Neuron (in vitro differentiated cells): ENCODE measurements at regions not wholly inside any gene's neighbourhood (a gene's known extent, or its start where the extent isn't known, plus 50 kb on each side); places are given as distances from the start of the nearest gene placed in this dataset.

Source experiments
- H2AFZ ChIP-seq: one replicate; pipeline ENCODE4 v1.6.1; 2013; ENCODE audit warnings: low read depth, mild to moderate bottlenecking, inconsistent platforms, low read length, moderate library complexity
- H3K27me3 ChIP-seq: one replicate; pipeline ENCODE4 v1.6.1; 2013; ENCODE audit warnings: low read length; ENCODE audit not compliant: insufficient read depth
- H3K36me3 ChIP-seq: one replicate; pipeline ENCODE4 v1.6.1; 2013; ENCODE audit warnings: low read length; ENCODE audit not compliant: insufficient read depth
- H3K4me1 ChIP-seq: one replicate; pipeline ENCODE4 v1.6.1; 2013; ENCODE audit warnings: low read length; ENCODE audit not compliant: insufficient read depth
- H3K4me3 ChIP-seq: 2 replicates; pipeline ENCODE4 v1.5.1; 2013; ENCODE audit warnings: mild to moderate bottlenecking, low read length, moderate library complexity
- H3K9me3 ChIP-seq: one replicate; pipeline ENCODE4 v1.6.1; 2013; ENCODE audit warnings: low read length

GRCh38 chr2:144937910-144938709, 418.2 kb upstream of the ZEB2 start:
- Histone ChIP-seq H3K4me1 (no peaks in the 10 kb centered on the region), H3K36me3 (no peaks in the 10 kb centered on the region), H3K4me3 (no peak overlapping the region), H2AFZ (no peak overlapping the region), H3K9me3 (no peaks in the 10 kb centered on the region), H3K27me3 (no peaks in the 10 kb centered on the region)

- Histone ChIP-seq H3K4me3 (no peak overlapping the region), H3K27me3 (no peaks in the 10 kb centered on the region), H3K36me3 (no peaks in the 10 kb centered on the region), H3K9me3 (no peaks in the 10 kb centered on the region), H3K4me1 (no peaks in the 10 kb centered on the region), H2AFZ (no peak overlapping the region)
Observed at GRCh38 chr2:144937066-144937465, 417.1 kb upstream of the ZEB2 start.

- Histone ChIP-seq H3K4me3 (no peak overlapping the region), H2AFZ (no peak overlapping the region), H3K27me3 (no peaks in the 10 kb centered on the region), H3K9me3 (no peaks in the 10 kb centered on the region), H3K36me3 (no peaks in the 10 kb centered on the region), H3K4me1 (no peaks in the 10 kb centered on the region)
Observed at GRCh38 chr2:144936442-144936841, 416.5 kb upstream of the ZEB2 start.

- Histone ChIP-seq H2AFZ (no peak overlapping the region), H3K4me3 (no peak overlapping the region), H3K27me3 (no peaks in the 10 kb centered on the region), H3K9me3 (no peaks in the 10 kb centered on the region), H3K4me1 (no peaks in the 10 kb centered on the region), H3K36me3 (no peaks in the 10 kb centered on the region)
Observed at GRCh38 chr2:144935736-144936135, 415.8 kb upstream of the ZEB2 start.

GRCh38 chr2:144935191-144935590, 415.3 kb upstream of the ZEB2 start:
- H3K4me3 ChIP-seq: no peak overlapping the region
- H3K36me3 ChIP-seq: no peaks in the 10 kb centered on the region
- no peaks in the 10 kb centered on the region for H3K4me1 ChIP-seq
- no peak overlapping the region for H2AFZ ChIP-seq
- H3K9me3 ChIP-seq: no peaks in the 10 kb centered on the region
- no peaks in the 10 kb centered on the region for H3K27me3 ChIP-seq

GRCh38 chr2:144931960-144932359, 412.0 kb upstream of the ZEB2 start:
- no peaks in the 10 kb centered on the region for H3K27me3 ChIP-seq
- H3K4me3 ChIP-seq: no peak overlapping the region
- no peaks in the 10 kb centered on the region for H3K4me1 ChIP-seq

GRCh38 chr2:144931480-144931879, 411.6 kb upstream of the ZEB2 start:
- no peaks in the 10 kb centered on the region for H3K9me3 ChIP-seq
- no peaks in the 10 kb centered on the region for H3K4me1 ChIP-seq
- no peaks in the 10 kb centered on the region for H3K27me3 ChIP-seq
- H2AFZ ChIP-seq: no peak overlapping the region
- no peaks in the 10 kb centered on the region for H3K36me3 ChIP-seq
- H3K4me3 ChIP-seq: no peak overlapping the region

More at GRCh38 chr2:144931960-144932359, 412.0 kb upstream of the ZEB2 start:
- Histone ChIP-seq H3K36me3 (no peaks in the 10 kb centered on the region), H3K9me3 (no peaks in the 10 kb centered on the region), H2AFZ (no peak overlapping the region)

- Histone ChIP-seq H3K4me1 (no peaks in the 10 kb centered on the region), H3K27me3 (no peaks in the 10 kb centered on the region), H2AFZ (no peak overlapping the region), H3K36me3 (no peaks in the 10 kb centered on the region), H3K4me3 (no peak overlapping the region), H3K9me3 (no peaks in the 10 kb centered on the region)
Observed at GRCh38 chr2:144927429-144927828, 407.5 kb upstream of the ZEB2 start.

- Histone ChIP-seq H3K4me1 (no peaks in the 10 kb centered on the region), H3K9me3 (no peaks in the 10 kb centered on the region), H3K4me3 (no peak overlapping the region), H3K36me3 (no peaks in the 10 kb centered on the region), H3K27me3 (no peaks in the 10 kb centered on the region), H2AFZ (no peak overlapping the region)
Observed at GRCh38 chr2:144925886-144926285, 406.0 kb upstream of the ZEB2 start.

- H3K4me3 ChIP-seq: no peak overlapping the region
- no peaks in the 10 kb centered on the region for H3K4me1 ChIP-seq
- H3K9me3 ChIP-seq: no peaks in the 10 kb centered on the region
- H3K36me3 ChIP-seq: no peaks in the 10 kb centered on the region
- no peak overlapping the region for H2AFZ ChIP-seq
- H3K27me3 ChIP-seq: no peaks in the 10 kb centered on the region
Observed at GRCh38 chr2:144924827-144925226, 404.9 kb upstream of the ZEB2 start.

- Histone ChIP-seq H3K4me1 (no peaks in the 10 kb centered on the region), H3K27me3 (no peaks in the 10 kb centered on the region), H3K4me3 (no peak overlapping the region), H2AFZ (no peak overlapping the region), H3K9me3 (no peaks in the 10 kb centered on the region), H3K36me3 (no peaks in the 10 kb centered on the region)
Observed at GRCh38 chr2:144922519-144922918, 402.6 kb upstream of the ZEB2 start.

GRCh38 chr2:144920755-144921530, 401.0 kb upstream of the ZEB2 start:
- no peaks in the 10 kb centered on the region for H3K36me3 ChIP-seq
- no peaks in the 10 kb centered on the region for H3K9me3 ChIP-seq
- no peaks in the 10 kb centered on the region for H3K27me3 ChIP-seq
- H3K4me1 ChIP-seq: no peaks in the 10 kb centered on the region
- no peak overlapping the region for H2AFZ ChIP-seq
- H3K4me3 ChIP-seq: no peak overlapping the region

- Histone ChIP-seq H3K4me3 (no peak overlapping the region), H3K9me3 (no peaks in the 10 kb centered on the region), H3K36me3 (no peaks in the 10 kb centered on the region), H3K27me3 (no peaks in the 10 kb centered on the region), H3K4me1 (peaks cover 5% of the 10 kb centered on the region), H2AFZ (no peak overlapping the region)
Observed at GRCh38 chr2:144914622-144915318, 394.9 kb upstream of the ZEB2 start.
